Heart left ventricle (tissue), 16 donors: ENCODE measurements at regions not wholly inside any gene's neighbourhood (a gene's known extent, or its start where the extent isn't known, plus 50 kb on each side); places are given as distances from the start of the nearest gene placed in this dataset.
"Not testable (repeated sequence)": the region's sequence is repeated elsewhere in the genome, so short reads cannot be mapped to it uniquely, and the experiment has no call there.

Source experiments
- ATAC-seq, 4 donors: fragments of 200-7000 bp; cut with Tn5 transposase; one replicate each; pipeline ENCODE4 v1.9.1; 2020 to 2022; ENCODE audit warnings: moderate library complexity in 4 of 4, mild to moderate bottlenecking in 3 of 4, moderate number of reproducible peaks in 1 of 4
- DNase-seq, 5 donors: peaks; one replicate each; pipeline ENCODE4 v3.0.0-alpha.2; 2020
- H3K27ac ChIP-seq, 12 donors: fragments of 200-600 bp; sonication (generic) in 4 of 12; one replicate each; pipeline versions ENCODE4 v1.5.0 to v1.8.0; 2016 to 2022; ENCODE audit warnings: mild to moderate bottlenecking in 2 of 12
- H3K27me3 ChIP-seq, 9 donors: fragments of 200-600 bp; sonication (generic) in 2 of 9; one replicate each; pipeline versions ENCODE4 v1.5.1 to v1.8.0; 2016 to 2022; ENCODE audit warnings: mild to moderate bottlenecking in 3 of 9
- H3K36me3 ChIP-seq, 9 donors: fragments of 200-600 bp; sonication (generic) in 2 of 9; one replicate each; pipeline versions ENCODE4 v1.5.0 to v1.8.0; 2018 to 2022; ENCODE audit warnings: mild to moderate bottlenecking in 2 of 9
- H3K4me1 ChIP-seq, 12 donors: fragments of 200-600 bp; sonication (generic) in 4 of 12; one replicate each; pipeline versions ENCODE4 v1.5.0 to v1.8.0; 2016 to 2022; ENCODE audit warnings: mild to moderate bottlenecking in 3 of 12
- H3K4me3 ChIP-seq, 12 donors: fragments of 200-600 bp; sonication (generic) in 4 of 12; one replicate each; pipeline versions ENCODE4 v1.5.0 to v1.8.0; 2017 to 2022; ENCODE audit warnings: mild to moderate bottlenecking in 9 of 12, moderate library complexity in 4 of 12
- H3K9me3 ChIP-seq, 12 donors: fragments of 200-600 bp; sonication (generic) in 4 of 12; one replicate each; pipeline versions ENCODE4 v1.5.0 to v1.8.0; 2016 to 2022; ENCODE audit warnings: mild to moderate bottlenecking in 1 of 12
- CTCF ChIP-seq, 12 donors: fragments of 200-600 bp; sonication (generic) in 4 of 12; IDR thresholded peaks; one replicate each; pipeline versions ENCODE4 v1.5.0 to v1.8.0; 2018 to 2022; ENCODE audit warnings: antibody characterized with exemption in 12 of 12, mild to moderate bottlenecking in 5 of 12
- POLR2A ChIP-seq, 2 donors: fragments of 450-650 bp; IDR thresholded peaks; one replicate each; pipeline ENCODE4 v1.6.1; 2017; ENCODE audit warnings: antibody characterized with exemption in 2 of 2, mild to moderate bottlenecking in 2 of 2, moderate library complexity in 2 of 2
- WGBS, 4 donors: extraction: QIAGEN DNeasy Blood & Tissue Kit in 2 of 4; methylation state at CpG; one replicate each; pipeline versions ENCODE4 v1.1.5 to v1.1.7; 2013 to 2018; 5-methylcytosine and 5-hydroxymethylcytosine counted together
- intact Hi-C, 10 donors: fragments of 100-400 bp; cut with DNase I; formaldehyde crosslinking; loops; one replicate each; pipeline versions ENCODE4 v1.11.1 to v1.14.2; 2022
- donor health status: ischemic (EF 13 %, LVEDD 7.1; RV severe dilation, severe dysfunction).
- donor health status: healthy with polysubstance abuse.
- donor health status: DM: no; HTN: yes; CAD: no.
- donor health status: DM: no; HTN: no; CAD: no.
- donor health status: ischemic (EF 25% LVEDD 6.9; RV normal size, moderate dysfunction).
- donor health status: ischemic (EF 25% LVEDD 5.7; RV mildly dilated, moderate dysfunction).
- donor health status: healthy.
- donor health status: DM: yes; HTN: yes; CAD: no.
- donor health status: ischemic (EF 35%, LVEDD 5.7; RV mildly dilated, moderate dysfunction).
- donor health status: nonischemic (EF 11% LVEDD 7.7; RV severe dilation, severe dysfunction).
- donor health status: DM: yes; HTN: yes; CAD: no.
- donor health status: PGD.
- donor health status: ischemic (EF 29% LVEDD 5.4; RV normal size, mild dysfunction).
- donor health status: nonischemic (EF 23%, LVEDD 6.1; RV moderate dilation, normal function).

- 69 to 86% (median 79%) methylated on average over 5 of the region's 5 CpGs for WGBS, 4 donors
- Histone ChIP-seq H3K4me3 (no peak overlapping the region), H3K9me3 (no peaks in the 10 kb centered on the region), H3K36me3 (no peaks in the 10 kb centered on the region), H3K27ac (peak overlapping the region in 1 of 12 donors; percentile 43), H3K4me1 (peaks cover 0 to 16% (median 0%) of the 10 kb centered on the region in 12 donors), H3K27me3 (peaks cover 0 to 3% (median 0%) of the 10 kb centered on the region in 9 donors)
- no peak for TF ChIP-seq CTCF (IDR thresholded peaks at IDR 0.05)
- intact Hi-C loops = loop anchor here in 4 of 10 donors (10.0 kb wide), 2 partner anchors 127 to 217 kb away; no protein-coding TSS in a partner anchor
- no peak for DNase-seq
- ATAC-seq = no peak
Observed at GRCh38 chr5:36392186-36392585, 90.5 kb upstream of the RANBP3L start.

GRCh38 chr5:36392818-36393217 lies 91.1 kb upstream of the RANBP3L start:
- ATAC-seq (peak in 1 of 4 donors; percentile 28), DNase-seq (no peak)
- intact Hi-C loops = loop anchor here in 4 of 10 donors (10.0 kb wide), 2 partner anchors 128 to 218 kb away; no protein-coding TSS in a partner anchor
- no peak for TF ChIP-seq POLR2A (IDR thresholded peaks at IDR 0.05)
- no peak for TF ChIP-seq CTCF (IDR thresholded peaks at IDR 0.05)
- peak overlapping the region in 1 of 12 donors; percentile 43 for H3K27ac ChIP-seq
- no peaks in the 10 kb centered on the region for H3K9me3 ChIP-seq
- H3K36me3 ChIP-seq = no peaks in the 10 kb centered on the region
- peaks cover 0 to 3% (median 0%) of the 10 kb centered on the region in 9 donors for H3K27me3 ChIP-seq
- H3K4me1 ChIP-seq = peaks cover 0 to 16% (median 0%) of the 10 kb centered on the region in 12 donors
- no peak overlapping the region for H3K4me3 ChIP-seq

- Histone ChIP-seq H3K9me3 (no peaks in the 10 kb centered on the region), H3K27me3 (peaks cover 0 to 3% (median 0%) of the 10 kb centered on the region in 9 donors), H3K4me3 (no peak overlapping the region), H3K27ac (peak overlapping the region in 1 of 12 donors; percentile 43), H3K4me1 (peaks cover 0 to 13% (median 0%) of the 10 kb centered on the region in 12 donors), H3K36me3 (no peaks in the 10 kb centered on the region)
- DNase-seq (no peak), ATAC-seq (no peak)
- no peak for TF ChIP-seq POLR2A (IDR thresholded peaks at IDR 0.05)
- TF ChIP-seq CTCF (IDR thresholded peaks at IDR 0.05) = no peak
- 71 to 84% (median 74%) methylated on average over 4 of the region's 4 CpGs for WGBS, 4 donors
- intact Hi-C loops = loop anchor here in 4 of 10 donors (10.0 kb wide), 2 partner anchors 129 to 219 kb away; no protein-coding TSS in a partner anchor
Observed at GRCh38 chr5:36393656-36394428, 92.1 kb upstream of the RANBP3L start.

DNA sequence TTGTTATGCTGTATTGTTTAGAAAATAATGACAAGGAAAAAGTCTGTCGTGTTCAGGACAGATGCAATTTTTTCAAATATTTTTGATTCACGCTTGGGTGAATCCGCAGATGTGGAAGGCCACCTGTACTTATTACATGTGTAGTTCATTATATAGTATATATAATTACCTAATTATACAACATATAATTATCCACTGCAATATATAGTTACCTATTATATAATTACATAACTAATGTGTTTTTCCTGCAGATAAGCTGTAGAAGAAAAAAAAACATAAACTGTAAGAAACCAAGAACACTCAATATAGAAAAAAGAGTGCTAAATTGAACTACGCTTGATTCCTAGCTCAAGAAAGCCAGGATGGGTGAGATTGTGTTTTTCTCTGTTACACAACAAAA lies 93.6 kb upstream of the RANBP3L start:
- Histone ChIP-seq H3K4me3 (no peak overlapping the region), H3K4me1 (peaks cover 0 to 7% (median 0%) of the 10 kb centered on the region in 12 donors), H3K27ac (no peak overlapping the region), H3K27me3 (peaks cover 0 to 3% (median 0%) of the 10 kb centered on the region in 9 donors), H3K9me3 (no peaks in the 10 kb centered on the region), H3K36me3 (no peaks in the 10 kb centered on the region)
- ATAC-seq = no peak
- no peak for DNase-seq
- no peak for TF ChIP-seq POLR2A (IDR thresholded peaks at IDR 0.05)
- TF ChIP-seq CTCF (IDR thresholded peaks at IDR 0.05) = no peak
- intact Hi-C loops = loop anchor here in 7 of 10 donors (5.0 to 10.0 kb wide), 4 partner anchors 128 to 220 kb away; no protein-coding TSS in a partner anchor
- WGBS, 4 donors = 93 to 97% (median 95%) methylated on average over 4 of the region's 4 CpGs

- ATAC-seq, H3K27me3 ChIP-seq, DNase-seq, H3K36me3 ChIP-seq, H3K27ac ChIP-seq, H3K4me1 ChIP-seq, H3K9me3 ChIP-seq, H3K4me3 ChIP-seq: not testable (repeated sequence)
- intact Hi-C loops = loop anchor here in 7 of 10 donors (5.0 to 10.0 kb wide), 4 partner anchors 129 to 221 kb away; no protein-coding TSS in a partner anchor
- WGBS, 4 donors = 70 to 76% (median 74%) methylated on average over 12 of the region's 12 CpGs
Observed at GRCh38 chr5:36395947-36396346, 94.2 kb upstream of the RANBP3L start.
